Mammary epithelial cell (primary cell): ENCODE measurements at regions not wholly inside any gene's neighbourhood (a gene's known extent, or its start where the extent isn't known, plus 50 kb on each side); places are given as distances from the start of the nearest gene placed in this dataset.

Experiments
- EZH2 ChIP-seq: IDR thresholded peaks from 2 replicates; pipeline ENCODE4 v1.6.1; 2012; ENCODE audit warnings: low read length, inconsistent platforms, borderline replicate concordance
- TF ChIP-seq, protein P1 (sequence below), 2 donors: IDR thresholded peaks in 1 of 2; conservative IDR thresholded peaks in 1 of 2; 2 replicates each; pipeline ENCODE4 v1.5.1; 2011 to 2012; ENCODE audit warnings: inconsistent platforms in 2 of 2, low read length in 2 of 2, mild to moderate bottlenecking in 2 of 2, control low read depth in 1 of 2, low read depth in 1 of 2; ENCODE audit not compliant: insufficient read depth in 1 of 2; ENCODE audit errors: extremely low read depth in 1 of 2

DNA sequence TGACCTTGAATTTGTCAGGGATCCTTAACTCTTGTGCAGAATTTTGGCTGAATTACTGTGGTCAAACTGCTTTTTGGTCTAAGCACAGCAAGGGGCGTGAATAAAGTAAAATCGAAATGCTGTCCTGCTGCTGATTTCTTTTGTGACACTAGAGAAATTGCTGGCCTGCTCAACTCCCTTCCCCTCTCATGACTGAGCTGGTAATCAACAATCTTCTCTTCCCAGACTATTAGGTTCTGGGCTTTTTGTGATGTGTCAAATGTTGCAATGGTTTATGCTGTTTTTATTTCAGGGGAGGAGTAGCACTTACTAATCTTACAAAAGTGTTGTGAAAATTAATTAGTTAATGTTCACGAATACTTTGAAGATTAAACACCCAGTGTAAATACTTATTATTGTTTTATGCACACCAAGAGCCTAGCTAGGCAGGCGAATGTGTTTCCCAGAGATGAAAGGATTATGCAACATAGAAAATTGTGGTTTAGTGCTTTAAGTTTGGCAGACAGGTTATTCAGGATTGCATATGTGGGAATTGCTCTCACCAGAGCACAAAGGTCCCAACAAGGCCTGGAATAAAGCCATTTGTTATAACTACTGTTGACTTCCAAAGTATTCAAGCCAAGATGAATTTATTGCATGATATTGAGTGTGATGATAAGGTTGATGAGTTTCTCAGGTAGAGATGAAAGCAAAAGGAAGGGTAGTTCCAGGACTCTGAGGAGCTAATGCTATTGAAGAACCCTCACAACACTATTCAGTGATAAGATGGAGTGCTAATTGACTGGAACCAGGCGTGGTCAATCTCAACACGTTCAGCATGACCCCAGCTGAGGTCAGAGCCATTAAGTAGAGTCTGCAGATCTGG is 280.7 kb upstream of the ZNF608 start:
- TF ChIP-seq, protein P1, sequence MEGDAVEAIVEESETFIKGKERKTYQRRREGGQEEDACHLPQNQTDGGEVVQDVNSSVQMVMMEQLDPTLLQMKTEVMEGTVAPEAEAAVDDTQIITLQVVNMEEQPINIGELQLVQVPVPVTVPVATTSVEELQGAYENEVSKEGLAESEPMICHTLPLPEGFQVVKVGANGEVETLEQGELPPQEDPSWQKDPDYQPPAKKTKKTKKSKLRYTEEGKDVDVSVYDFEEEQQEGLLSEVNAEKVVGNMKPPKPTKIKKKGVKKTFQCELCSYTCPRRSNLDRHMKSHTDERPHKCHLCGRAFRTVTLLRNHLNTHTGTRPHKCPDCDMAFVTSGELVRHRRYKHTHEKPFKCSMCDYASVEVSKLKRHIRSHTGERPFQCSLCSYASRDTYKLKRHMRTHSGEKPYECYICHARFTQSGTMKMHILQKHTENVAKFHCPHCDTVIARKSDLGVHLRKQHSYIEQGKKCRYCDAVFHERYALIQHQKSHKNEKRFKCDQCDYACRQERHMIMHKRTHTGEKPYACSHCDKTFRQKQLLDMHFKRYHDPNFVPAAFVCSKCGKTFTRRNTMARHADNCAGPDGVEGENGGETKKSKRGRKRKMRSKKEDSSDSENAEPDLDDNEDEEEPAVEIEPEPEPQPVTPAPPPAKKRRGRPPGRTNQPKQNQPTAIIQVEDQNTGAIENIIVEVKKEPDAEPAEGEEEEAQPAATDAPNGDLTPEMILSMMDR (conservative IDR thresholded peaks at IDR 0.05 in 1 of 2, IDR thresholded peaks at IDR 0.05 in 1 of 2; ENCODE audit: extremely low read depth in 1 of 2, insufficient read depth in 1 of 2, low read depth in 1 of 2, low read length in 2 of 2), result no peak
- no peak for TF ChIP-seq EZH2
